HL-60 (cell line): ENCODE measurements at regions not wholly inside any gene's neighbourhood (a gene's known extent, or its start where the extent isn't known, plus 50 kb on each side); places are given as distances from the start of the nearest gene placed in this dataset.

ENCODE experiments used
- DNase-seq, 2 experiments: peaks; one replicate each; pipeline ENCODE4 v3.0.0-alpha.2; 2010 to 2020; ENCODE audit warnings: low read depth in 1 of 2, low spot score in 1 of 2
- H3K27ac ChIP-seq: fragments of 250-450 bp; sonication (Bioruptor Pico); replicated peaks from 2 replicates; pipeline ENCODE4 v1.5.1; 2020; ENCODE audit warnings: mild to moderate bottlenecking, moderate library complexity
- H3K27me3 ChIP-seq: fragments of 250-450 bp; sonication (Bioruptor Pico); 2 replicates; pipeline ENCODE4 v1.5.1; 2021; ENCODE audit warnings: mild to moderate bottlenecking, moderate library complexity; ENCODE audit not compliant: insufficient read depth, poor library complexity, severe bottlenecking
- H3K4me3 ChIP-seq: replicated peaks from 2 replicates; pipeline ENCODE4 v1.5.1; 2011; ENCODE audit warnings: mild to moderate bottlenecking, control low read depth, low read length; ENCODE audit not compliant: insufficient read depth
- CTCF ChIP-seq: IDR thresholded peaks from one replicate; pipeline ENCODE4 v1.5.1; 2011; ENCODE audit warnings: low read length, control low read depth, inconsistent platforms; ENCODE audit not compliant: insufficient read depth
- GABPA ChIP-seq: IDR thresholded peaks from 2 replicates; pipeline ENCODE4 v1.6.1; 2012; ENCODE audit warnings: low read depth
- POLR2AphosphoS5 ChIP-seq: IDR thresholded peaks from 2 replicates; pipeline ENCODE4 v1.6.1; 2012; ENCODE audit warnings: low read depth
- REST ChIP-seq: IDR thresholded peaks from 2 replicates; pipeline ENCODE4 v1.6.1; 2012; ENCODE audit warnings: low read depth; ENCODE audit not compliant: insufficient replicate concordance
- SPI1 ChIP-seq: IDR thresholded peaks from 2 replicates; pipeline ENCODE4 v1.6.1; 2012; ENCODE audit warnings: low read depth, mild to moderate bottlenecking, borderline replicate concordance

GRCh38 chr1:191541758-191542157 is 616.5 kb upstream of the RGS18 start:
- H3K27ac ChIP-seq: no peak overlapping the region
- H3K4me3 ChIP-seq: no peak overlapping the region
- TF ChIP-seq CTCF: no peak
- no peak for TF ChIP-seq GABPA
- TF ChIP-seq SPI1: no peak
- TF ChIP-seq POLR2AphosphoS5: no peak
- no peak for TF ChIP-seq REST
- H3K27me3 ChIP-seq: no peaks in the 10 kb centered on the region
- DNase-seq: no peak

- H3K4me3 ChIP-seq: no peak overlapping the region
- no peaks in the 10 kb centered on the region for H3K27me3 ChIP-seq
- no peak for TF ChIP-seq REST
- TF ChIP-seq SPI1: no peak
- no peak for TF ChIP-seq GABPA
- no peak for TF ChIP-seq CTCF
- TF ChIP-seq POLR2AphosphoS5: no peak
- no peak for DNase-seq
- H3K27ac ChIP-seq: no peak overlapping the region
These were observed 615.8 kb upstream of the RGS18 start for GRCh38 chr1:191542444-191542843.

GRCh38 chr1:191546803-191547202 is 611.5 kb upstream of the RGS18 start:
- no peak for DNase-seq
- Histone ChIP-seq H3K4me3 (no peak overlapping the region), H3K27ac (no peak overlapping the region), H3K27me3 (no peaks in the 10 kb centered on the region)
- TF ChIP-seq SPI1 (no peak), POLR2AphosphoS5 (no peak), CTCF (no peak), REST (no peak), GABPA (no peak)
